HuH-7 (cell line): ENCODE measurements at regions not wholly inside any gene's neighbourhood (a gene's known extent, or its start where the extent isn't known, plus 50 kb on each side); places are given as distances from the start of the nearest gene placed in this dataset.

Experiments
- DNase-seq: peaks from one replicate; pipeline ENCODE4 v3.0.0; 2011; ENCODE audit warnings: low spot score

GRCh38 chr5:107263387-107264018 lies 407.2 kb downstream of the EFNA5 start:
- DNase-seq = no peak

GRCh38 chr5:107257885-107258520 lies 412.7 kb downstream of the EFNA5 start:
- no peak for DNase-seq

DNA sequence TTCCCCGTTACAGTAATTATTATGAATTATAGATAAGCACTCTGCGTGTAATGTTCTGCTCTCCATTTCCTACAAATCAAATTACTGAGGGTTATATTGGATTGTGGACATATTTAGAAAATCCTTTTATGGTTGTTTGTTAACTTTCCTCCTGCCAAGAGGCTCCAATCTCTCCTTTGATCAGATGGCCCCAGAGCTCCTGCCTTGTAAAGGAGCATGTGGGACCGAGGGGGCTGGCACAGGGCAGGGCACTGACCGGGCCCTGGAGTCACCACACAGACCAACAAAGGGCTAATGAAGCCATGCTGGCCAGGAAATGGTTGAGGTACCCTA lies 415.9 kb downstream of the EFNA5 start:
- no peak for DNase-seq

GRCh38 chr5:107254214-107254901 lies 416.4 kb downstream of the EFNA5 start:
- DNase-seq = no peak

DNA sequence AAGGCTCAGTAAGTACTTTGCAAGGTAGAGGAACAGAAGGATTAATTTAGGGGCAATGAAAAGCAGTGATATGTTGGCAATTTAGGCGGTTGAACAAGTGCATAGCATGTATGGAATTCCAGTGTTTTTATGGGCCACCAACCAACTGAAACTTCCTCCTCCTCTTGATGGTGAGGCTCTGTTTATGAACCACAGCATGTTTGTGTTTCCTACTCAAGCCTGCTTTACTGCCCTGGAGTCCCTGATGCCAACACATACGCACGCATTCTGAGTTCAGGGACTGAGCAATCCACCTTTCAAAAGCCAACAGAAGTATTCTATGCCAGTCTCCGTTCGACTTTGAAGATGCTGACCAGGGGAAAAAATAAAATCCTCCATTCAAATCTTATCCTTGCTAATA lies 417.5 kb downstream of the EFNA5 start:
- DNase-seq = no peak

GRCh38 chr5:107251151-107251550 lies 419.6 kb downstream of the EFNA5 start:
- no peak for DNase-seq

DNA sequence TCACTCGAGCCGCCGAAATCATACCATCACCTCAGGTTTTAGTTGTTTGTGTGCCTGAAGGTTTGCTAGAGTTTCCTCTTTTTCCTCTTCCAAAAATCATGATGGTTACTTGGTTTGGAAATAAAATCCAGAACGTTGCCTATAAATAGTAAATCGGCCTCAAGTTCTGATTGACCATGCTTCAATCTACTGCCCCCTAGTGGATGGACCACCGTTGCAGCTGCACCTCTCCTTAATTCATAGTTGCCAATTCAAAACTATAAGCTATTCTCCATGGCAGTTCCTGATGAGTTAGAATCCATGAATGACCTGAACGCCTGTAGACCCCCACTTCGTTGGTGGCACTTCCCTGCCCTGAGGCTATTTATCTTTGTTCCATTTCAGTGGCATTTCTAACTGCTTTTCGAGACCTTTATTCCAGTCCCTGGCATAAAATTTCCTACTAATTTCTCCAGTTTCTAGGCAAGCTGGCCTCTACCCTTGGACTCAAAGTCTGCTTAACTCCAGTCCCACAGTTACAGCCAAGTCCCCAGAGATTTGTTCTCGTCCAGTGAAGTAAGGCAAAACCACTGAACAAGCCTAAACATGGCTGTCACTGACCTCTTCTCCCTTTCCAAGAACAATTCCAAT lies 422.6 kb downstream of the EFNA5 start:
- peak; percentile 14 for DNase-seq

DNA sequence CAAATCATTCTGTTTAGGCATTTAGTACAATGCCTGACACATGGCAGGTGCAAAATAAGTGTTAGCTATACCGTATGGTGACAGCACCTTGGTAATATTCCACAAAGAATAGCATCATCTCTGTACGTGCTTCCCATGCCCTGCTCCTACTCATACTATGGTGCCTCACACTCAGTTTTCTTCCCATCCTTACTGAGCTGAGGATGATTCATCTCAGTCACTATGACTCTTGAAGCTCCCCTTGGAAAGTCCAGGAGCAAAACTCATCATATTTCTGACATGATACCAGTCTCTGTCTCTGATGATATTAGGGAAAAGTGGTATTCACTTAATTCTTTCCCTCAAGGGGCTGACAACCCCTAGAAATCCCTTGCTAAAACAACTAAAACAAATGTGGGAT lies 423.3 kb downstream of the EFNA5 start:
- no peak for DNase-seq

- DNase-seq = no peak
Observed at GRCh38 chr5:107243220-107243579, 427.5 kb downstream of the EFNA5 start.

GRCh38 chr5:107242411-107243219 lies 428.1 kb downstream of the EFNA5 start:
- DNase-seq = no peak

GRCh38 chr5:107241841-107242240 lies 428.9 kb downstream of the EFNA5 start:
- DNase-seq = no peak

DNA sequence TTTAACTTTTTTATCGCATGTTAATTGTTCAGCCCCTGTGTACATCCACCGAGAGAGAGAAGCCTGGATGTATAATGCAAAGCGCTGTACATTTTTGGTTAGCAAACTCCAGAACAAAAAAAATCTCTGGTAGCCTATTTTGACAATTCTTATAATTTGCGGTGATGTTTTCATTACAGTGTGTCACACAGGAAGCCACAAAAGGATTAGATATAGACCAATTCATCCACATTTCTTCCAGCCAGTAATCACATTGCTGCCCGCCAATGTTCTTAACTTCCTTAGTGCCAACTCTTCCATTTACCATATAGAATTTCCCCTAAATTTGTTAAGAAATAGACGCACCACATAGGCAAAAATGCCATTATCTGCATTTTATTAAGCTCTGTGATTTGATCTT lies 435.6 kb downstream of the EFNA5 start:
- no peak for DNase-seq

- no peak for DNase-seq
Observed at GRCh38 chr5:107232788-107233187, 437.9 kb downstream of the EFNA5 start.

- no peak for DNase-seq
Observed at GRCh38 chr5:107232293-107232692, 438.4 kb downstream of the EFNA5 start.

DNA sequence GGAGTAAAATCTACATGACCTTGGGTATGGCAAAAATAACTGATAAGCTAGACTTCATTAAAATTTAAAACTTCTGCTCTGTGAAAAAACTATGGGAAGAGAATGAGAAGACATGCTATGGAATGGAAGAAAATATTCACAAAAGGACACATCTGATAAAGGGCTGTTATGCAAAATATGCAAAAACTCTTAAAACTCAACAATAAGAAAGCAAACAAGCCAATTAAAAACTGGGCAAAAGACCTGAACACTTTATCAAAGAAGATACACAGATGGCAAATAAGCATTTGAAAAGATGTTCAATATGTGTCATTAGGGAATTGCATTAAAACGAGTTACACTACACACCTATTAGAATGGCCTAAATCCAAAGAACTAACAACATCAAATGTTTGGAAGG lies 439.5 kb downstream of the EFNA5 start:
- no peak for DNase-seq

DNA sequence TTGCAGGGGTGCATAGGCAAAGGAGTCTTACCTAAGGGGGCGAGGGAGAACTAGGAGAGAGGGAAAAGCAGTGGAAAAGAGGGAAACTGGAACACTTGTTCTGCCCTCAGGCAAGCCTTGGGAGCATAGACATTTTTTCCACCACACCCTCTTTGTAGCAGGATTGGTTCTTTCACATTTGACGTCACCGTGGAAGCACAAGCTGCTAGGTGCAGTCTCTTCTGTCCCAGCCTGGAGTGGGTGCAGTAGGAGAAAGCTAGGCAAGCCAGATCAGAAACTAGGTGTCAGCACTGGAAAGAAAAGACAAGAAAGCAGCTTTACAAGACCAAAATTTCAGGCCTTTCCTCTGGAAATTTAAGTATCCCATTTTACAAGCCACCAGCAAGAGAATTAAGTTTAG lies 440.4 kb downstream of the EFNA5 start:
- DNase-seq = no peak

DNA sequence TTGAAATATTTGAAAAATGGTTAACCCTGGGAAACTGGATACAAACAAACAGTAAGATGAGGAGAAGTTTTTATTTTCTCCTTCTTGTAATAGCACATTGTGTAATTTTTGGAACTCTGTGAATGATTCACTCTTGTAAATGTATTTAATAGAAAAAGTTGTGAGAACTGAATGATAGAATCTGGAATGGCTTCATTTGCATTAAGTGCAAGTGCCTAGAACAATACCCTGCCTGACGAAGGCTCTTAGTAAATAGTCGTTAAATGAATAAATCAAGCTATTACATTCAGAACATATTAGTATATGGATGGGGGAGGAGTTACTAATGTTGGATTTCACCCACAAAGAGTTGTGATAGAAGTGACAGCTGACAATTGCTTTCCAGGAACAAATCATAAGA lies 442.5 kb downstream of the EFNA5 start:
- no peak for DNase-seq

DNA sequence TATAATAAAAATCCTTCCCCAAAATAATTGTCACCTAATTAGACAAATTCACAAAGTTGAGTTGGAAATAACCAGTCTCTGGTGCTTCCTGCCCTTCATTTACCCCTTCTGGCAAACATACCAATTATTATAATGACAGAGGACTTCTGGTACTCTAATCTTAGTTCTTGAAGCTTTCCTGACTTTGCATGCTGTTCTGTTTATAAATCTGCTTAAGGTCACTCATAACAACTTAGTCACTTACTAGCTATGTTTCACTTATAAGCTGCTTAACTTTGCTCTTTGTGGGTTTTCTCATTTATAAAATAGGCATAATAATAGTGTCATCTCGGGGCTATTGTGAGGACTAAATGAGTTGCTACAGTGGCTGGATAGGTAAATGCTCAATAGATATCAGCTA lies 446.5 kb downstream of the EFNA5 start:
- DNase-seq = no peak

DNA sequence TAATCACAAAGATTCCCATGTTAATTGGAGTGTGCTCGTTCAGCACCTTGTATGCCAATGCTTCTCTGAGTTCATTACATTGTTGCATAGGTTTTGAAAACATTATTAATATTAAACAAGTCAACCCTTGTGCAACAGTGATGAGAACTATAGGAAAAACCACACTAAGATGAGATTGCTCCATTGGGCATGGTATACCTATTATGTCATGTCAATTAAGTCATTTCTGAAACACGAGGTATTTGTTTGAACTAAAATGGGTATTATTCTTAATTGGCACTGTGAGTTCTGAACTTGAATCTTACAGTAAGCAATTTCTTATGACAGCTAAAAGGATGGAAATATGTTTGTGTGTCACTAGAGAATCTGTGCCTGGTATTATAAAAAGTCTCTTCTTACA lies 447.7 kb downstream of the EFNA5 start:
- no peak for DNase-seq

- no peak for DNase-seq
Observed at GRCh38 chr5:107219993-107220392, 450.7 kb downstream of the EFNA5 start.

GRCh38 chr5:107218457-107219193 lies 452.1 kb downstream of the EFNA5 start:
- no peak for DNase-seq

DNA sequence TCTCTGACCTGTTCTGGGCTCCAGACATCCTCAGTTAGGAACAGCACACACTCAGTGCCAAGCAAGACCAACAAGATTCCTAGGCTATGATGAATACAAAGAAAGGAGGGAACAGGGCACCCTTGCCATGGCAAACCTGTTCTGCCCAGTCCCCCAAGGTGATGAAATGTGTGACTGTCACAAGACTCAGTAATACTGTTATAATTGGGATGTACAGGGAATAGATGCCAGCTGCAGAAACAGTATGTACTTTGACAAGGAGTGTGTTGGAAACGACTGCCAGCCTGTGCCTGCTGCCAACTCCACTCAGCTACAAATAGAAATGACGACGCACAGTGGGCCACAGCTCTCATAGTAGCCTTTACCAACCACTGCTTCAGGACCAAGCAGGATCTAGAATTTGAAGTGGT lies 453.0 kb downstream of the EFNA5 start:
- no peak for DNase-seq
